PFSK-1 (cell line): ENCODE measurements at regions not wholly inside any gene's neighbourhood (a gene's known extent, or its start where the extent isn't known, plus 50 kb on each side); places are given as distances from the start of the nearest gene placed in this dataset.

Experiments
- POLR2AphosphoS5 ChIP-seq: IDR thresholded peaks from 2 replicates; pipeline ENCODE4 v1.6.1; 2012; ENCODE audit warnings: low read depth, mild to moderate bottlenecking, control low read depth, low read length, moderate library complexity
- REST ChIP-seq, 2 experiments: IDR thresholded peaks; 2 replicates each; pipeline versions ENCODE4 v1.6.1 to v1.8.0; 2011 to 2012; ENCODE audit warnings: low read depth in 2 of 2, low read length in 2 of 2, control low read depth in 1 of 2, inconsistent platforms in 1 of 2, mild to moderate bottlenecking in 1 of 2, moderate library complexity in 1 of 2; ENCODE audit not compliant: insufficient read depth in 1 of 2

- no peak for TF ChIP-seq REST (IDR thresholded peaks at IDR 0.05; ENCODE audit: insufficient read depth in 1 of 2, low read depth in 2 of 2, low read length in 2 of 2)
- no peak for TF ChIP-seq POLR2AphosphoS5
Measured at GRCh38 chr20:4435671-4436455, 186.8 kb upstream of the ADRA1D start.
